ENCODE measurements at regions not wholly inside any gene's neighbourhood (a gene's known extent, or its start where the extent isn't known, plus 50 kb on each side); places are given as distances from the start of the nearest gene placed in this dataset.

GRCh38 chr2:168404764-168405163 lies 51.3 kb upstream of the CERS6 start:
- intact Hi-C loops (cut with DNase I) = no loop called here
- Histone ChIP-seq H3K9me3 (no peaks in the 10 kb centered on the region), H3K27me3 (ENCODE audit: low read depth) (no peaks in the 10 kb centered on the region), H3K4me3 (no peak overlapping the region), H3K27ac (no peak overlapping the region), H3K36me3 (no peaks in the 10 kb centered on the region), H3K4me1 (no peaks in the 10 kb centered on the region)
- DNase-seq (no peak), ATAC-seq (no peak)
- TF ChIP-seq, protein P1, sequence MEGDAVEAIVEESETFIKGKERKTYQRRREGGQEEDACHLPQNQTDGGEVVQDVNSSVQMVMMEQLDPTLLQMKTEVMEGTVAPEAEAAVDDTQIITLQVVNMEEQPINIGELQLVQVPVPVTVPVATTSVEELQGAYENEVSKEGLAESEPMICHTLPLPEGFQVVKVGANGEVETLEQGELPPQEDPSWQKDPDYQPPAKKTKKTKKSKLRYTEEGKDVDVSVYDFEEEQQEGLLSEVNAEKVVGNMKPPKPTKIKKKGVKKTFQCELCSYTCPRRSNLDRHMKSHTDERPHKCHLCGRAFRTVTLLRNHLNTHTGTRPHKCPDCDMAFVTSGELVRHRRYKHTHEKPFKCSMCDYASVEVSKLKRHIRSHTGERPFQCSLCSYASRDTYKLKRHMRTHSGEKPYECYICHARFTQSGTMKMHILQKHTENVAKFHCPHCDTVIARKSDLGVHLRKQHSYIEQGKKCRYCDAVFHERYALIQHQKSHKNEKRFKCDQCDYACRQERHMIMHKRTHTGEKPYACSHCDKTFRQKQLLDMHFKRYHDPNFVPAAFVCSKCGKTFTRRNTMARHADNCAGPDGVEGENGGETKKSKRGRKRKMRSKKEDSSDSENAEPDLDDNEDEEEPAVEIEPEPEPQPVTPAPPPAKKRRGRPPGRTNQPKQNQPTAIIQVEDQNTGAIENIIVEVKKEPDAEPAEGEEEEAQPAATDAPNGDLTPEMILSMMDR (IDR thresholded peaks at IDR 0.05) = no peak
